ES-I3 (cell line): ENCODE measurements at regions not wholly inside any gene's neighbourhood (a gene's known extent, or its start where the extent isn't known, plus 50 kb on each side); places are given as distances from the start of the nearest gene placed in this dataset.

ENCODE experiments used
- H3K36me3 ChIP-seq: 2 replicates; pipeline ENCODE4 v1.6.1; 2013; ENCODE audit warnings: mild to moderate bottlenecking, low read length, control low read depth, moderate library complexity; ENCODE audit not compliant: insufficient read depth
- H3K4me1 ChIP-seq: 2 replicates; pipeline ENCODE4 v1.6.1; 2013; ENCODE audit warnings: mild to moderate bottlenecking, control low read depth, low read length; ENCODE audit not compliant: insufficient read depth
- H3K9ac ChIP-seq: 2 replicates; pipeline ENCODE4 v1.6.1; 2013; ENCODE audit warnings: low read depth, mild to moderate bottlenecking, low read length, moderate library complexity
- H3K9me3 ChIP-seq: 2 replicates; pipeline ENCODE4 v1.6.1; 2013; ENCODE audit warnings: mild to moderate bottlenecking, low read length, moderate library complexity; ENCODE audit not compliant: control insufficient read depth, insufficient read depth

- Histone ChIP-seq H3K9me3 (no peaks in the 10 kb centered on the region), H3K36me3 (no peaks in the 10 kb centered on the region), H3K4me1 (peaks cover 4% of the 10 kb centered on the region; the same call in 1 of the 2 replicates), H3K9ac (no peak overlapping the region)
Measured at GRCh38 chr13:74084375-74084935, 49.7 kb downstream of the KLF12 start.

GRCh38 chr13:74082741-74083160, 51.5 kb downstream of the KLF12 start:
- H3K36me3 ChIP-seq, result no peaks in the 10 kb centered on the region
- H3K4me1 ChIP-seq, result peaks cover under 1% of the 10 kb centered on the region; the same call in 1 of the 2 replicates
- H3K9ac ChIP-seq, result no peak overlapping the region
- H3K9me3 ChIP-seq, result no peaks in the 10 kb centered on the region

- Histone ChIP-seq H3K9ac (no peak overlapping the region), H3K9me3 (no peaks in the 10 kb centered on the region), H3K36me3 (no peaks in the 10 kb centered on the region), H3K4me1 (no peaks in the 10 kb centered on the region)
Measured at GRCh38 chr13:74080762-74081161, 53.4 kb downstream of the KLF12 start.

DNA sequence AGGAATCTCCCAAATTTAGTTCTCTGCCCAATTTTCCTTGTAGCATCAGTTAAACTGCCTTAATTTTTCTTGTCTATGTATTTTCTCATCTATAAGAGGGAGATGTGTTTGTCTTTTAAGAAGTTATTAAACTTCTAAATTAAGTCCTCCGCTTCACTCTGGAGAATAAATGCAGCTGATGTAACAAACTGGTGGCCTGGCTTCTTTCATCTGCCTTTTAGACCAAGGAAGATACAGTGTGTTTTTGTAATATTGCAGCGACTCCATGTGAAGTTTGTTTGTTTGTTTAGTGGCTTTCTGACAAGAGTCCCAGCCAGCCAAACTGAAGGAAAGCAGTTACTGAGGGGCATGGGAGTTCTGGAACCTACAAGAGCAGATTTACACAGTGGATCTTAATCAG, 56.4 kb downstream of the KLF12 start:
- Histone ChIP-seq H3K9ac (no peak overlapping the region), H3K9me3 (no peaks in the 10 kb centered on the region), H3K4me1 (peaks cover 12% of the 10 kb centered on the region; the same call in 1 of the 2 replicates)

GRCh38 chr13:74077375-74077774, 56.8 kb downstream of the KLF12 start:
- peaks cover 12% of the 10 kb centered on the region; the same call in 1 of the 2 replicates for H3K4me1 ChIP-seq
- no peaks in the 10 kb centered on the region for H3K36me3 ChIP-seq
- no peaks in the 10 kb centered on the region for H3K9me3 ChIP-seq
- no peak overlapping the region for H3K9ac ChIP-seq

More for the DNA sequence above, 56.4 kb downstream of the KLF12 start:
- no peaks in the 10 kb centered on the region for H3K36me3 ChIP-seq

GRCh38 chr13:74074723-74075122, 59.5 kb downstream of the KLF12 start:
- H3K36me3 ChIP-seq, result no peaks in the 10 kb centered on the region
- H3K4me1 ChIP-seq, result peaks cover 14% of the 10 kb centered on the region; the same call in 1 of the 2 replicates
- H3K9ac ChIP-seq, result no peak overlapping the region
- no peaks in the 10 kb centered on the region for H3K9me3 ChIP-seq

GRCh38 chr13:74073274-74073673, 60.9 kb downstream of the KLF12 start:
- peaks cover 14% of the 10 kb centered on the region; the same call in 1 of the 2 replicates for H3K4me1 ChIP-seq

DNA sequence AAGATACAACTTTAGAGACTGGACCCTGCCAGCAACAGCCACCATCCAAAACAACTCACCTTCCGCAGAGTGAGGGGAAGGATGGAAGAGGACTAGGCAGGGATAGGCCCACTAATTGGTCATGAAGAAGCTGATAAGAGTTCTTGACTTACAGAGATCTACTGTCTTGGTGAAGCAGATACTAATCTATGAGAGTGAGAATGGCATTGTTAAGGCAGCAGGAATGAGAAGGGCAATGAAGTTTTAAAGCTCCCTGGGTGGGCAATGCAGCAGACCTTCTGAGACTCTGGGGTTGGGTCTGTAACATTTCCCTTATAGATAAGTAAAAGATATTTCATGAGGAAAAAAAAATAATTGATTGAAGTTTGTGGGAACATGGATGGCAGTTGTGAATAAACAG, 63.7 kb downstream of the KLF12 start:
- no peak overlapping the region for H3K9ac ChIP-seq
- no peaks in the 10 kb centered on the region for H3K36me3 ChIP-seq
- H3K4me1 ChIP-seq, result peaks cover 12% of the 10 kb centered on the region; the same call in 1 of the 2 replicates
- H3K9me3 ChIP-seq, result no peaks in the 10 kb centered on the region

More at GRCh38 chr13:74073274-74073673, 60.9 kb downstream of the KLF12 start:
- Histone ChIP-seq H3K9me3 (no peaks in the 10 kb centered on the region), H3K9ac (no peak overlapping the region), H3K36me3 (no peaks in the 10 kb centered on the region)

DNA sequence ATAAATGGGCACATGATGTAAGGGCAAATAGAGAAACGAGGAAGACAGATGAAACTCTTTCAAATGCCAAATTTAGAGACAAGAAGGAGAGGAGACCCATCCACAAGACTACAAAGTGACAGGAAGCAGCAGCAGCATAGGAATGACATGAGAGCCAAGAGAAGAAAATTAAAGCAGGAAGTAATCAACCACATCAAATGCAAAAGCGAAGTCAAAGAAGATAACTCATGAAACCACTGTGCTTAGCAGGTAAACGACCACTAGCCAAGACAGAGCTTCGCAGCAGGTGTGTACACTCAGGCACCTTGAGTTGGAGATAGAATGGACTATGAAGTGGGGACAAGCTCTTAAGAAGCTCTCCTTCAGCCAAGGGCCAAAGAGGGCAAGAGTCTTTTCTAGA, 64.1 kb downstream of the KLF12 start:
- no peaks in the 10 kb centered on the region for H3K9me3 ChIP-seq
- H3K4me1 ChIP-seq, result peaks cover 9% of the 10 kb centered on the region; the same call in 1 of the 2 replicates
- no peaks in the 10 kb centered on the region for H3K36me3 ChIP-seq
- H3K9ac ChIP-seq, result no peak overlapping the region

- Histone ChIP-seq H3K9ac (no peak overlapping the region), H3K9me3 (no peaks in the 10 kb centered on the region), H3K4me1 (peaks cover 3% of the 10 kb centered on the region; the same call in 1 of the 2 replicates), H3K36me3 (no peaks in the 10 kb centered on the region)
Measured at GRCh38 chr13:74068471-74068870, 65.7 kb downstream of the KLF12 start.

- Histone ChIP-seq H3K9me3 (no peaks in the 10 kb centered on the region), H3K4me1 (peaks cover 3% of the 10 kb centered on the region; the same call in 1 of the 2 replicates), H3K36me3 (no peaks in the 10 kb centered on the region), H3K9ac (no peak overlapping the region)
Measured at GRCh38 chr13:74067818-74068217, 66.4 kb downstream of the KLF12 start.

DNA sequence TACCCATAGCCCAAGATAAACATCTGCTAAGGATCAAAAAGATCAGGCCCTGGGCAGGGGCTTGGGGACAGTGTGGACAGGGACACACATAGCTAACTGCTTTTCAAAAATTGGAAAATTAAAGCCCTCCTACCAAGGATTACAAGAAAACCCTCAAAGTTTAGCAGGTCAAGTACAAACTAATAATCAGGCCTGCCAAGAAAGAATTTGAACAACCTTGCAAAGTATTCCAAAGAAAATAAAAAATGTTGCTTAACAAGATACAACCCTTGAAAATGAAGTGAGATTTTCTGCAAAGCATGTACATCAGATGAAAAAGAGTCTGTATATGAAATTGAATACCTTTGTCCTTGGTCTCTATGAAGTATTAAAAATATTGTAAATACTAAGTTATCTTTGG, 67.3 kb downstream of the KLF12 start:
- Histone ChIP-seq H3K4me1 (peaks cover 3% of the 10 kb centered on the region; the same call in 1 of the 2 replicates), H3K36me3 (no peaks in the 10 kb centered on the region), H3K9ac (no peak overlapping the region), H3K9me3 (no peaks in the 10 kb centered on the region)

- no peaks in the 10 kb centered on the region for H3K4me1 ChIP-seq
- H3K9ac ChIP-seq, result no peak overlapping the region
- H3K36me3 ChIP-seq, result no peaks in the 10 kb centered on the region
Measured at GRCh38 chr13:74064805-74065312, 69.3 kb downstream of the KLF12 start.

GRCh38 chr13:74063533-74064100, 70.6 kb downstream of the KLF12 start:
- H3K4me1 ChIP-seq, result no peaks in the 10 kb centered on the region
- no peaks in the 10 kb centered on the region for H3K9me3 ChIP-seq
- no peak overlapping the region for H3K9ac ChIP-seq
- no peaks in the 10 kb centered on the region for H3K36me3 ChIP-seq

More at GRCh38 chr13:74064805-74065312, 69.3 kb downstream of the KLF12 start:
- no peaks in the 10 kb centered on the region for H3K9me3 ChIP-seq

DNA sequence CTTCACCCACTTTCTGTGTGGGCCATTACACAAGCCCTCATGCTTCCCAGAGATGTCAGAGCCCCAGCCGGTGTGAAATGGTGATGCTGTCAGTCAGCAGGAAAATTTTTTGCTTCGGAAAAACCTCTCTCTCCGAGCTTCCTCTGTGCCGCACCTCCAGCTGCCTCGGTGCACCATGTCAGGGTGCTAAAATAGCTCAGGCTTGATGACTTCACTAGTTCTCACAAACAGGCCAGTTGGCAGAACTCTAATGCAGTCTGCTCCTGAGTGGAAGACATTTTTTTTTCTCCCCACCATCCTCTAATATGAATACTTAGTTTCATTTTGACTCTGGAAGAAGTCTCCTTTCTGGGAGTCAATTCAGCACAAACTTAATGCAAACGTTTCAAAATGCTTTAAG, 71.3 kb downstream of the KLF12 start:
- Histone ChIP-seq H3K4me1 (no peaks in the 10 kb centered on the region), H3K9me3 (no peaks in the 10 kb centered on the region), H3K9ac (no peak overlapping the region), H3K36me3 (no peaks in the 10 kb centered on the region)
